DOHH2 (cell line): ENCODE measurements at regions not wholly inside any gene's neighbourhood (a gene's known extent, or its start where the extent isn't known, plus 50 kb on each side); places are given as distances from the start of the nearest gene placed in this dataset.

Source experiments
- CTCF ChIP-seq: fragments of 200-600 bp; sonication (generic); IDR thresholded peaks from one replicate; pipeline ENCODE4 v1.5.1; 2014; ENCODE audit warnings: antibody characterized with exemption, mild to moderate bottlenecking, low read depth, low read length; ENCODE audit not compliant: poor library complexity, severe bottlenecking
- EZH2phosphoT487 ChIP-seq: fragments of 200-600 bp; sonication (generic); IDR thresholded peaks from 2 replicates; pipeline ENCODE4 v1.6.1; 2017; ENCODE audit warnings: borderline replicate concordance, mild to moderate bottlenecking, antibody characterized with exemption, low read length, moderate library complexity, mixed read lengths

- no peak for TF ChIP-seq EZH2phosphoT487
- TF ChIP-seq CTCF, result no peak
These were observed 304.8 kb upstream of the SORL1-AS1 start for GRCh38 chr11:121757480-121758125.
